NCI-H774 (cell line): ENCODE measurements at regions not wholly inside any gene's neighbourhood (a gene's known extent, or its start where the extent isn't known, plus 50 kb on each side); places are given as distances from the start of the nearest gene placed in this dataset.
"Not testable (repeated sequence)": the region's sequence is repeated elsewhere in the genome, so short reads cannot be mapped to it uniquely, and the experiment has no call there.

Source experiments
- DNase-seq: peaks from one replicate; lab custom pipeline; 2025; lab: John Stamatoyannopoulos, UW

GRCh38 chr5:54821445-54822323 is 163.7 kb downstream of the ESM1 start:
- DNase-seq: no peak

GRCh38 chr5:54820346-54821134 is 164.9 kb downstream of the ESM1 start:
- DNase-seq: no peak

GRCh38 chr5:54807421-54807820 is 178.0 kb downstream of the ESM1 start:
- DNase-seq: no peak

- DNase-seq: no peak
These were observed 180.9 kb downstream of the ESM1 start for GRCh38 chr5:54804521-54804920.

- DNase-seq: no peak
These were observed 181.3 kb downstream of the ESM1 start for GRCh38 chr5:54804086-54804485.

- no peak for DNase-seq
These were observed 181.9 kb downstream of the ESM1 start for GRCh38 chr5:54803471-54804011.

- DNase-seq: no peak
These were observed 185.7 kb downstream of the ESM1 start for GRCh38 chr5:54799645-54800044.

- no peak for DNase-seq
These were observed 189.6 kb downstream of the ESM1 start for GRCh38 chr5:54795777-54796176.

GRCh38 chr5:54795284-54795683 is 190.1 kb downstream of the ESM1 start:
- no peak for DNase-seq

GRCh38 chr5:54794135-54794975 is 191.0 kb downstream of the ESM1 start:
- no peak for DNase-seq

- no peak for DNase-seq
These were observed 191.8 kb downstream of the ESM1 start for GRCh38 chr5:54793468-54794134.

- no peak for DNase-seq
These were observed 192.6 kb downstream of the ESM1 start for GRCh38 chr5:54792611-54793404.

- DNase-seq: not testable (repeated sequence)
These were observed 197.5 kb downstream of the ESM1 start for GRCh38 chr5:54787910-54788309.

GRCh38 chr5:54785729-54786591 is 199.4 kb downstream of the ESM1 start:
- DNase-seq: no peak

- no peak for DNase-seq
These were observed 206.6 kb downstream of the ESM1 start for GRCh38 chr5:54778783-54779182.

- no peak for DNase-seq
These were observed 209.7 kb downstream of the ESM1 start for GRCh38 chr5:54775645-54776044.

GRCh38 chr5:54774281-54775170 is 210.9 kb downstream of the ESM1 start:
- no peak for DNase-seq

- no peak for DNase-seq
These were observed 212.7 kb downstream of the ESM1 start for GRCh38 chr5:54772684-54773083.

- DNase-seq: no peak
These were observed 213.2 kb downstream of the ESM1 start for GRCh38 chr5:54772231-54772630.
